PC-3 (cell line): ENCODE measurements at regions not wholly inside any gene's neighbourhood (a gene's known extent, or its start where the extent isn't known, plus 50 kb on each side); places are given as distances from the start of the nearest gene placed in this dataset.
"Not testable (repeated sequence)": the region's sequence is repeated elsewhere in the genome, so short reads cannot be mapped to it uniquely, and the experiment has no call there.

Experiments
- ATAC-seq: fragments of 200-7000 bp; cut with Tn5 transposase; 2 replicates; pipeline ENCODE4 v1.9.1; 2020; ENCODE audit warnings: mild to moderate bottlenecking, moderate library complexity
- BruUV-seq: library from RNA; stranded (reverse); fragments of 400-500 nt; replicated peaks from 2 replicates; lab custom pipeline; 2021; lab: Mats Ljungman, UMichigan
- CTCF ChIA-PET: fragments of 300-600 bp; sonication (Branson Sonifier 250); formaldehyde crosslinking; loops from one replicate; lab custom pipeline; 2022; ENCODE audit warnings: antibody characterized with exemption; lab: Charles Lee
- POLR2A ChIA-PET: fragments of 300-600 bp; sonication (Branson Sonifier 250); formaldehyde crosslinking; loops from one replicate; lab custom pipeline; 2022; ENCODE audit warnings: antibody characterized with exemption; ENCODE audit not compliant: unreplicated experiment; lab: Charles Lee
- DNase-seq: peaks from one replicate; pipeline ENCODE4 v3.0.0-alpha.2; 2015
- H2AFZ ChIP-seq: fragments of 300-600 bp; sonication (generic); 2 replicates; pipeline ENCODE4 v1.6.0; 2016; ENCODE audit warnings: antibody characterized with exemption, low read length
- H3F3A ChIP-seq: fragments of 300-600 bp; sonication (generic); one replicate; pipeline ENCODE4 v1.6.0; 2017; ENCODE audit warnings: antibody characterized with exemption, low read length, control low read depth, mild to moderate bottlenecking; ENCODE audit not compliant: unreplicated experiment
- H3K27ac ChIP-seq: fragments of 300-600 bp; sonication (generic); 2 replicates; pipeline ENCODE4 v1.5.1; 2016; ENCODE audit warnings: mild to moderate bottlenecking, low read length
- H3K27me3 ChIP-seq: fragments of 300-600 bp; sonication (generic); 2 replicates; pipeline ENCODE4 v1.6.1; 2016; ENCODE audit warnings: low read length, mixed read lengths
- H3K36me3 ChIP-seq: fragments of 300-600 bp; sonication (generic); 2 replicates; pipeline ENCODE4 v1.6.1; 2016; ENCODE audit warnings: low read depth, mixed run types, low read length, mixed read lengths
- H3K4me1 ChIP-seq: fragments of 300-600 bp; sonication (generic); 2 replicates; pipeline ENCODE4 v1.5.1; 2016; ENCODE audit warnings: low read length; ENCODE audit not compliant: insufficient read depth
- H3K4me2 ChIP-seq: fragments of 300-600 bp; sonication (generic); 2 replicates; pipeline ENCODE4 v1.6.0; 2016; ENCODE audit warnings: low read length
- H3K4me3 ChIP-seq: fragments of 300-600 bp; sonication (generic); 2 replicates; pipeline ENCODE4 v1.5.1; 2016; ENCODE audit warnings: mild to moderate bottlenecking, low read length, mixed read lengths
- H3K79me2 ChIP-seq: fragments of 300-600 bp; sonication (generic); 2 replicates; pipeline ENCODE4 v1.6.1; 2017; ENCODE audit warnings: low read length, mixed read lengths
- H3K9ac ChIP-seq: fragments of 300-600 bp; sonication (generic); 2 replicates; pipeline ENCODE4 v1.6.0; 2016; ENCODE audit warnings: mild to moderate bottlenecking, low read length
- H3K9me2 ChIP-seq: fragments of 300-600 bp; sonication (generic); replicated peaks from 2 replicates; pipeline ENCODE4 v1.6.1; 2016; ENCODE audit warnings: mixed run types, low read length, mixed read lengths
- H3K9me3 ChIP-seq: fragments of 300-600 bp; sonication (generic); 2 replicates; pipeline ENCODE4 v1.6.1; 2016; ENCODE audit warnings: low read length, mixed read lengths
- H4K20me1 ChIP-seq: fragments of 300-600 bp; sonication (generic); 2 replicates; pipeline ENCODE4 v1.6.1; 2016; ENCODE audit warnings: low read length, mixed read lengths
- CTCF ChIP-seq: fragments of 300-600 bp; sonication (generic); conservative IDR thresholded peaks from 2 replicates; pipeline ENCODE4 v1.5.1; 2017; ENCODE audit warnings: antibody characterized with exemption, low read depth, mild to moderate bottlenecking, low read length
- EZH2 ChIP-seq: fragments of 300-600 bp; sonication (generic); IDR thresholded peaks from one replicate; pipeline ENCODE4 v1.6.1; 2017; ENCODE audit warnings: antibody characterized with exemption, mild to moderate bottlenecking, low read length; ENCODE audit not compliant: unreplicated experiment
- EZH2phosphoT487 ChIP-seq: fragments of 300-600 bp; sonication (generic); IDR thresholded peaks from 2 replicates; pipeline ENCODE4 v1.6.1; 2018; ENCODE audit warnings: mild to moderate bottlenecking, antibody characterized with exemption, low read length, borderline replicate concordance
- intact Hi-C: fragments of 100-400 bp; cut with micrococcal nuclease; formaldehyde crosslinking; loops from 2 replicates; pipeline ENCODE4 v1.9.0; 2023

DNA sequence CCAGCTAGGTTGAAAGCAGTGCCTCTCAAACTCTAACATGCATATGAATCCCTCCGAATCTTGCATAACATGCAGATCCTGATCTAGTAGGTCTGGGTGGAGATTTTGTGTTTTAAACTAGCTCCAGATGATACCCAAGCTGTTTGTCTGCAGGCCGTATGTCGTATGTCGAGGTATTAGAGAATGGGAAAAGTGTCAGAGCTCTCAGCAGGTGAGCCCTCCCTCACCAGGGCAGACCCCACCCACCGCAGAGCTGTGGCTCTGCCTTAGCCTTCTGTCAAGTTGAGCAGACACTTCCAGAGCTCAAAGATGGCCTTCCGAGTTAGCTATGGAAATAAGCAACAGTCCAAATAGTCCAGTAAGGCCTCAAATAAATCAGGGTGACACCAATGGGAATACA, 83.2 kb upstream of the MAP3K1 start:
- H2AFZ ChIP-seq: no peak overlapping the region
- H3K36me3 ChIP-seq: no peaks in the 10 kb centered on the region
- DNase-seq (no peak), ATAC-seq (no peak)
- intact Hi-C loops: no loop called here
- no peaks in the 10 kb centered on the region for H3K79me2 ChIP-seq
- no peaks in the 10 kb centered on the region for H3K9me2 ChIP-seq
- H3K4me2 ChIP-seq: no peak overlapping the region
- no peak overlapping the region for H3K9ac ChIP-seq
- POLR2A ChIA-PET: no interaction called here
- no peaks in the 10 kb centered on the region for H3F3A ChIP-seq
- peaks cover 14% of the 10 kb centered on the region for H3K4me1 ChIP-seq
- CTCF ChIA-PET: no interaction called here
- no peaks in the 10 kb centered on the region for H4K20me1 ChIP-seq
- H3K4me3 ChIP-seq: no peak overlapping the region
- no peaks in the 10 kb centered on the region for H3K9me3 ChIP-seq
- BruUV-seq: no TSS peak
- H3K27me3 ChIP-seq: no peaks in the 10 kb centered on the region
- TF ChIP-seq EZH2: no peak
- TF ChIP-seq CTCF: no peak
- no peak for TF ChIP-seq EZH2phosphoT487
- no peak overlapping the region for H3K27ac ChIP-seq

DNA sequence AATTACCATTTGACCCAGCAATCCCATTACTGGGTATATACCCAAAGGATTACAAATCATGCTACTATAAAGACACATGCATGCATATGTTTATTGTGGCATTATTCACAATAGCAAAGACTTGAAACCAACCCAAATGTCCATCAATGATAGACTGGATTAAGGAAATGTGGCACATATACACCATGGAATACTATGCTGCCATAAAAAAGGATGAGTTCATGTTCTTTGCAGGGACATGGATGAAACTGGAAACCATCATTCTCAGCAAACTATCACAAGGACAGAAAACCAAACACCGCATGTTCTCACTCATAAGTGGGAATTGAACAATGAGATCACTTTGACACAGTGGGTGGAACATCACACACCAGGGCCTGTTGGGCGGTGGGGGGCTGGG, 83.9 kb upstream of the MAP3K1 start:
- H2AFZ ChIP-seq, H3F3A ChIP-seq, H3K79me2 ChIP-seq, H3K4me1 ChIP-seq, H4K20me1 ChIP-seq, POLR2A ChIA-PET, DNase-seq, ATAC-seq, H3K9me3 ChIP-seq, H3K27ac ChIP-seq, H3K27me3 ChIP-seq, H3K4me2 ChIP-seq, H3K36me3 ChIP-seq, H3K4me3 ChIP-seq, H3K9ac ChIP-seq, intact Hi-C loops, CTCF ChIA-PET, H3K9me2 ChIP-seq, BruUV-seq: not testable (repeated sequence)

GRCh38 chr5:56729488-56729887, 85.9 kb upstream of the MAP3K1 start:
- no peaks in the 10 kb centered on the region for H3K79me2 ChIP-seq
- H2AFZ ChIP-seq: no peak overlapping the region
- H3K4me3 ChIP-seq: no peak overlapping the region
- H4K20me1 ChIP-seq: no peaks in the 10 kb centered on the region
- H3K4me2 ChIP-seq: no peak overlapping the region
- CTCF ChIA-PET: no interaction called here
- H3K9me2 ChIP-seq: no peaks in the 10 kb centered on the region
- H3F3A ChIP-seq: no peaks in the 10 kb centered on the region
- no peak for DNase-seq
- no peaks in the 10 kb centered on the region for H3K9me3 ChIP-seq
- H3K9ac ChIP-seq: no peak overlapping the region
- H3K27ac ChIP-seq: no peak overlapping the region
- BruUV-seq: no TSS peak
- H3K27me3 ChIP-seq: no peaks in the 10 kb centered on the region
- intact Hi-C loops: no loop called here
- TF ChIP-seq CTCF (no peak), EZH2 (no peak), EZH2phosphoT487 (no peak)
- H3K36me3 ChIP-seq: no peaks in the 10 kb centered on the region
- ATAC-seq: no peak
- peaks cover 9% of the 10 kb centered on the region for H3K4me1 ChIP-seq
- POLR2A ChIA-PET: no interaction called here
